Panc1 (cell line): ENCODE measurements at regions not wholly inside any gene's neighbourhood (a gene's known extent, or its start where the extent isn't known, plus 50 kb on each side); places are given as distances from the start of the nearest gene placed in this dataset.

Experiments used
- ATAC-seq: fragments of 200-7000 bp; cut with Tn5 transposase; 2 replicates; pipeline ENCODE4 v1.9.1; 2020; ENCODE audit warnings: mild to moderate bottlenecking, moderate library complexity
- BruUV-seq: library from RNA; stranded (reverse); fragments of 400-500 nt; replicated peaks from 2 replicates; lab custom pipeline; 2021; lab: Mats Ljungman, UMichigan
- CTCF ChIA-PET: fragments of 300-600 bp; sonication (Branson Sonifier 250); formaldehyde crosslinking; loops from one replicate; lab custom pipeline; 2022; ENCODE audit warnings: antibody characterized with exemption; lab: Charles Lee
- POLR2A ChIA-PET: fragments of 300-600 bp; sonication (Branson Sonifier 250); formaldehyde crosslinking; loops from one replicate; lab custom pipeline; 2022; ENCODE audit warnings: antibody characterized with exemption; lab: Charles Lee
- DNase-seq: peaks from one replicate; pipeline ENCODE4 v3.0.0-alpha.2; 2010; ENCODE audit warnings: low read depth, low spot score
- H3K27ac ChIP-seq: 2 replicates; pipeline ENCODE4 v1.5.1; 2011; ENCODE audit warnings: mild to moderate bottlenecking, low read length, inconsistent platforms
- H3K27me3 ChIP-seq: fragments of 200-500 bp; sonication (Bioruptor generic); 2 replicates; pipeline ENCODE4 v1.6.0; 2014; ENCODE audit warnings: low read length, inconsistent platforms; ENCODE audit not compliant: control insufficient read depth, insufficient read depth
- H3K36me3 ChIP-seq: fragments of 200-500 bp; sonication (Bioruptor generic); 2 replicates; pipeline ENCODE4 v1.5.1; 2014; ENCODE audit warnings: inconsistent platforms, mild to moderate bottlenecking, low read length, moderate library complexity; ENCODE audit not compliant: control insufficient read depth, insufficient read depth
- H3K4me1 ChIP-seq: 2 replicates; pipeline ENCODE4 v1.5.1; 2011; ENCODE audit warnings: inconsistent platforms, mild to moderate bottlenecking, low read length, moderate library complexity; ENCODE audit not compliant: control insufficient read depth, insufficient read depth
- H3K4me3 ChIP-seq, 2 experiments: 2 replicates each; pipeline ENCODE4 v1.5.1; 2011 to 2012; ENCODE audit warnings: low read depth in 2 of 2, low read length in 2 of 2, mild to moderate bottlenecking in 2 of 2, inconsistent platforms in 1 of 2, moderate library complexity in 1 of 2
- H3K9me3 ChIP-seq: fragments of 200-500 bp; sonication (Bioruptor generic); 2 replicates; pipeline ENCODE4 v1.5.1; 2014; ENCODE audit warnings: low read depth, mild to moderate bottlenecking, inconsistent platforms, low read length, moderate library complexity; ENCODE audit not compliant: control insufficient read depth, insufficient read depth
- CTCF ChIP-seq: fragments of 450-650 bp; IDR thresholded peaks from 2 replicates; pipeline ENCODE4 v1.5.1; 2017; ENCODE audit warnings: mild to moderate bottlenecking
- POLR2AphosphoS5 ChIP-seq: IDR thresholded peaks from 2 replicates; pipeline ENCODE4 v1.6.1; 2012; ENCODE audit warnings: mild to moderate bottlenecking, low read depth, low read length, moderate library complexity
- REST ChIP-seq, 2 experiments: IDR thresholded peaks; 2 replicates each; pipeline ENCODE4 v1.6.1; 2011 to 2012; ENCODE audit warnings: low read depth in 2 of 2, control low read depth in 1 of 2, low read length in 1 of 2, mild to moderate bottlenecking in 1 of 2, moderate library complexity in 1 of 2; ENCODE audit not compliant: insufficient read depth in 1 of 2
- SIN3A ChIP-seq: IDR thresholded peaks from 2 replicates; pipeline ENCODE4 v1.6.1; 2012; ENCODE audit warnings: low read depth, mild to moderate bottlenecking, low read length, moderate library complexity, borderline replicate concordance; ENCODE audit not compliant: insufficient read depth
- TCF7L2 ChIP-seq: IDR thresholded peaks from 2 replicates; pipeline ENCODE4 v1.6.1; 2011; ENCODE audit warnings: mild to moderate bottlenecking, low read depth, low read length, inconsistent platforms
- in situ Hi-C: cut with HindIII; loops from 2 replicates; pipeline ENCODE4 v1.10.0; 2016; ENCODE audit warnings: low sequenced_read_pairs, low pct_unique_long_range_greater_than_20kb
- intact Hi-C: fragments of 100-400 bp; cut with micrococcal nuclease; formaldehyde crosslinking; loops from one replicate; pipeline ENCODE4 v1.10.0; 2022; ENCODE audit not compliant: unreplicated experiment

GRCh38 chr4:123628288-123628687, 231.7 kb downstream of the SPRY1 start:
- H3K4me1 ChIP-seq: no peaks in the 10 kb centered on the region
- no peaks in the 10 kb centered on the region for H3K36me3 ChIP-seq
- no peak overlapping the region for H3K4me3 ChIP-seq
- intact Hi-C loops (no loop called here), in situ Hi-C loops (no loop called here)
- ATAC-seq (no peak), DNase-seq (no peak)
- H3K27ac ChIP-seq: peak overlapping the region; percentile 17; the same call in 1 of the 2 replicates
- no peaks in the 10 kb centered on the region for H3K9me3 ChIP-seq
- POLR2A ChIA-PET: no interaction called here
- BruUV-seq: no TSS peak
- TF ChIP-seq TCF7L2 (no peak), REST (IDR thresholded peaks at IDR 0.05; ENCODE audit: insufficient read depth in 1 of 2, low read depth in 2 of 2, low read length in 1 of 2) (no peak), POLR2AphosphoS5 (no peak), SIN3A (no peak), CTCF (no peak)
- CTCF ChIA-PET: no interaction called here
- H3K27me3 ChIP-seq: no peaks in the 10 kb centered on the region

GRCh38 chr4:123631786-123632692, 235.4 kb downstream of the SPRY1 start:
- Histone ChIP-seq H3K27me3 (no peaks in the 10 kb centered on the region), H3K4me3 (no peak overlapping the region), H3K27ac (peak overlapping the region; percentile 52; the same call in 1 of the 2 replicates), H3K36me3 (no peaks in the 10 kb centered on the region), H3K9me3 (no peaks in the 10 kb centered on the region), H3K4me1 (no peaks in the 10 kb centered on the region)
- TF ChIP-seq CTCF (no peak), POLR2AphosphoS5 (no peak), REST (IDR thresholded peaks at IDR 0.05; ENCODE audit: insufficient read depth in 1 of 2, low read depth in 2 of 2, low read length in 1 of 2) (no peak), TCF7L2 (no peak), SIN3A (no peak)
- in situ Hi-C loops: no loop called here
- ATAC-seq (no peak), DNase-seq (no peak)
- intact Hi-C loops: no loop called here
- BruUV-seq: no TSS peak
- ChIA-PET CTCF (no interaction called here), POLR2A (no interaction called here)
